ENCODE measurements at regions not wholly inside any gene's neighbourhood (a gene's known extent, or its start where the extent isn't known, plus 50 kb on each side); places are given as distances from the start of the nearest gene placed in this dataset.

DNA sequence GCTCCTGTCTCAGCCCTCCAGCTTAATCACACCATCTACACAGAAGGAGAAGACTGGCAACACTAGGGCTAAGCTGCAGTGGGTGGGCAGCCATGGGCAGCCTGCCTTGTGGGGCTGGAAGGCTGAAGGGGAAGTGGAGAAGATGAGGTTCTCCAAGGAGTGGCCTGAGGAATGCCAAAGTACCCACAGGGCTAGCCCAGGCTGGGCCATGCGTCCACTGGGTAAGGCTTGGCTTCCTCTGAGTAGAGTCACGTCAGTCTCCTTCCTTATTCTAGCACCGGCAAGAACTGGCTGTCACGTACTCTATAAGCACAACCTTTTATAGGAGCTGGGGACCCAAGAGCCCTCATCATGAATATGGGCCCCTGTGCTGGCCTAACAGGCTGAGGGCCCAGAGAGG, 110.6 kb upstream of the SIRPA start:
- DNase-seq = no peak

DNA sequence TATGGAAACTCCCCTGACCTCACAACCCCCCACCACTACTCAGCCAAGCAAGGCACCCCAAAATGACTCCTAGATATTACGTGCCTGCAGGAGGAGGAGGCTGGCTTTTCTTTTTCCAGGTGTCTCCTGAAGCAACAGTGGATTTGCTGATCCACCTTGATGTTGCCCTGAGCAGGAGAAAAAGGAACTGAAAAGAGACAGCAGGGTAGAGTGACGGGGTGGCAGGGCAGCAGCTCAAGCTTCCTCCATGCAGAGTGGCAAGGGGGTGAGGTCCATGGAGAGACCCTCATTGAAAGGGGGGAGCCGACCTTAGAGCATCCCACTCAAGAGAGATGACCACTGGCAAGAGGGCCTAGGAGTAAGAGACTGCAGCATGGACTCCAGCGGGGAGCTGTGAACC, 112.0 kb upstream of the SIRPA start:
- DNase-seq = no peak

DNA sequence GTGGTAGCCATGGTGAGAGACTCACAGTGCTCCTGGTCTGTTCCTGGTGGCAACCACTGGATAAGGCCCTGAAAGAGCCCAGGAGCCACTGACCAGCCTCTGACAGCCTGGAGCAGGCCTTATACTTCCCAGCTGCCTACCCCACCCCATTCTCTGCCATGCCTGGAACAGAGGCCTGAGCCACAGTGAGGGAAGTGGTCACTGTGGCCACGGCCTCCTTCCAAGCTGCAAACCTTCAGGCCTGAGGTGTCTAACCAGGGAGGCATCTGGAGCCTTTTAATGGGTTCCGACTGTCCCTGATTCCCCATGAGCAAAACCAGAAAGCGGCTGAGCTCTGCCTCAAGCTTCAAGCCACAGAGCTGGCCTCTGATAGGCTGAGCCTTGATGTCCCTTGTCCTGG, 113.0 kb upstream of the SIRPA start:
- DNase-seq = no peak

DNA sequence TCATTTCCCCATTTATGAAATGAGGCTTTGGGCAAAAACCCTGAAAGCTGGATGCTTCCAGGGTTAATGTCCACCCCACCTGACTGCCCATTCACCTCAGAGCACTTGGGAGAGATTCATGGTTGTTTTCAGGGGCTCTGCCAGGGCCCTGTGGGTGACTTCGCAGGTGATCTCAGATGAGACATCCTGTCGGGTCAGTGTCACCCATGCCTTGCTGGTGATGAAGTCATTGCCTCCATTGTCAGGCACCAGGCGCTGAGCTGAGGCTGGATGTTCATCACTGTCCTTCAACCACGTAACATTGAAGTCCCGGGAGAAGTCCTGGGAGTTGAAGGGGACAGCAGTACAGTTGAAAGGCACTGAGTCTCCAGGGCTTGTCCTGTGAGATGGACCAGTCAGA, 115.6 kb upstream of the SIRPA start:
- no peak for DNase-seq

GRCh38 chr20:1778338-1778737, 116.9 kb upstream of the SIRPA start:
- DNase-seq = no peak

- no peak for DNase-seq
These were observed 117.8 kb upstream of the SIRPA start for GRCh38 chr20:1777476-1777820.

DNA sequence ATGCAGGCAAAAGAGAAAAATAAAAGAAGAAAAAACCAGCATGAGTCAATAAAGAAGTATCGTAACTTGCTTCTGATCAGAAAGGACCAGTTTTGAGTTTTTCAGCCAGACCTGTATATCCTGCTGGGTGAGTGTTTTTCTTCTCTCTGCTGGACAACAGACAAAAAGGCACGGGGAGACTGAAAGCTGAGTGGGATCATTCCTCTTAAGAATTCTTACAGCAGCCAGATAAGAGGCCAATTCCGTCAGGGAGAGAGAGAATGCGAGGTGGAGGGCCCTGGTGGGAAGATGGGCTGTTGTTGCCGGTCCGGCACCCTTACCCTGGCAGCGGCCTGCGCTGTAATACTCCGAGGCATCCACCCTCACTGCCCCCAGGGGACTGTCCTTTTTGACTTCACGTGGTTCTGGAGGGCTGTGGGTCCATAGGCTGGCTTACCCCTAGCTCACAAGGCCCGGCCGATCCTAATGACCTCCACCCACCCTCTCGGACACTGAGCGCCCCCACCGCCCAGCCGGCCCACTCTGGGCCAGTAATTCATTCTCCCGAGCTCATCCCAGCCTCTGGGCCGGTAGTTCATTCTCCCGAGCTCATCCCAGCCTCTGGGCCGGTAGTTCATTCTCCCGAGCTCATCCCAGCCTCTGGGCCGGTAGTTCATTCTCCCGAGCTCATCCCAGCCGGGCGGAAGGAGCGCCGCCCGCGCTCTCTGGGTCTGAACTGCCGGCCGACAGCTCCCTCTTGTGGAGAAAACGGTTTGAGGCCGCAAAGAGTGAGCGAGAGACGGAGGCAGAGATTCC, 118.3 kb upstream of the SIRPA start:
- DNase-seq = peak; percentile 70

GRCh38 chr20:1775117-1775516, 117.5 kb upstream of the SIRPG start:
- no peak for DNase-seq

DNA sequence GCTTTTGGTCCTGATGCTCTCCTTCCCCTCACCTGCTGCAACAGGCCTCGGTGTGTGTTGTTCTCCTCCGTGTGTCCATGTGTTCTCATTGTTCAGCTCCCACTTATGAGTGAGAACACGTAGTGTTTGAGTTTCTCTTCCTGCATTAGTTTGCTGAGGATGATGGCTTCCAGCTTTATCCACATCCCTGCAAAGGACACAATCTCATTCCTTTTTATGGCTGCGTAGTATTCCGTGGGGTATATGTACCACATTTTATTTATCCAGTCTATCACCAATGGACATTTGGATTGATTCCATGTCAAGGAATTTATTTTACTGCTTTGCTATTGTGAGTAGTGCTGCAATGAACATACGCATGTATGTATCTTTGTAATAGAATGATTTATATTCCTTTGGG, 116.9 kb upstream of the SIRPG start:
- no peak for DNase-seq

GRCh38 chr20:1773816-1774215, 116.2 kb upstream of the SIRPG start:
- no peak for DNase-seq

DNA sequence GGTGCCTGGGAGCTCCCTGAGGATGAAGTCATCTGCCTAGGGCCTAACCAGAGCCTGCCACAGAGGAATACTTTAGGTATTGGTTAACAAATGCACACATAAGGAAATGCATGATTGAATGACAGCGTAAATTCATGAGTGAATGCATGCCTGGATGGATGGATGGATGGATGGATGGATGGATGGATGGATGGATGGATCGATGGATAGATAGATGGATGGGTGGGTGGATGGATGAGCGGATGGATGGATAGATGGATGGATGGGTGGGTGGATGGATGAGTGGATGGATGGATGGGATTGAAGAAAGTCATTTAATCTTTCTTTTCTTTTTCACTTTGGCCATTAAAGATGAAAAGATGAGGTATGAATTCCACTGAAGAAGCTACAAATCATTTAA, 111.9 kb upstream of the SIRPG start:
- no peak for DNase-seq

GRCh38 chr20:1766731-1767130, 109.2 kb upstream of the SIRPG start:
- DNase-seq = no peak

DNA sequence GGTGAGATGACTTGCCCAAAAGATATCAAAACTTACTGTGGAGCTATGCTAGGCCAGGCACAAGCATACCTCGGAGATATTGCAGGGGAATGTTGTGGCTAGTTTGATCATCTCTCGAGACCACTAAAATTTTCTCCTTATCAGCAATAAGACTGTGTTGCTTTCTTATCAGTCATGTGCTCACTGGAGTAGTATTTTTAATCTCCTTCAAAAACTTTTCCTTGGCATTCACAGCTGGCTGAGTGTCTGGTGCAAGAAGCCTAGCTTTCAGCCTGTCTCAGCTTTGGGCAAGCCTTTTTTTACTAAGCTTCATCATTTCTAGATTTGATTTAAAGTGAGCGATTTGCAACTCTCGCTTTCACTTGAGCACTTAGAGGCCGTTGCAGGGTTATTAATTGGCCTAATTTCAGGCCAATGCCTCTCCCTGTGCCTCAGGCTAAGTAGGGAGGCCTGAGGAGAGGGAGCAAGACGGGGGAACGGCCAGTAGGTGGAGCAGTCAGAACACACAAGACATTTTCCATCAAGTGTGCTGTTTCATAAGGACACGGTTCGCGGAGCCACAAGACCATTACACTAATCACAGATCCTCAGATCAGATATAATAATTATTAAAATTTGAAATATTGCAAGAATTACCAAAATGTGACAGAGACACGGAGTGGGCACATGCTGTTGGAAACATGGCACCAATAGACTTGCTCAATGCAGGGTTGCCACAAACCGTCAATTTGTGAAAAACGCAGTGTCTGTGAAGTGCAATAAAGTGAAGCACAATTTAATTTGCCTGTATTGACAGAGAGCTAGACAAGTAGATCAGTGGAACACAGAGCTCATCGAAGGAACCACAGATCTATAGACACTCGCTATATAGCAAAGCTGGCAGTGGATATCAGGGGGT, 106.8 kb upstream of the SIRPG start:
- DNase-seq = peak; percentile 77

DNA sequence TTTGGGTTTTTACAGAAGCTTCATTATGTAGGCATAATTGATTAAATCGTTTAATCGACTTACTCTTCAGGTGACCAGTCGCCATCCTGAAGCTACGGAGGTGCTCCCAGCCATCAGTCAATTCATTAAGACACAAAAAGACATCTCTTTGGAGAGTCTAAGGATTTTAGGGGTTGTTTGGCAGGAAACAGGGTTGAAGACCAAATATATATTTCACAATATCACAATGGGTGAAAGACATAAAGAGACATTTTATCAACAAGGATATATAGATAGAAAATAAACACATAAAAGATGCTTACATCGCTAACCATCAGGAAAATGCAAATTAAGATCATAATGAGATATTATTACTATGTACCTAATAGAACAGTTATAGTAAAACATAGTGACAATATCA, 104.0 kb upstream of the SIRPG start:
- DNase-seq = no peak

DNA sequence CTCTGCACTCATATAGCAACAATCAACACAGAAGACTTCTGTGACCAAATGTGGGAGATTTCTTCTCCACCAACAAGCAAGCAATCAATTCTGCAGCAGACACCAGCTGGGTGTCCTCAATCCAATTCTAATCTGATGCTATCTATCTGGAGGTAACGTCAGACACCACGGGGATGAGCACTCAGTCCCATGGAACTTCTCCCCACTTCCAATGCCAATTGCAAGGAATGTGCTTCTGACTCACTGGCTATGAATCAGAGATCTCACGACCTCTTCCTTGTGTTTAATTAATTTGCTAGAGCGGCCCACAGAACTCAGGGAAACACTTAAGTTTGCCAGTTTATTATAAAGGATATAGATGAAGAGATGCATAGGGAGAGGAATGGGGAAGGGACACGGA, 103.5 kb upstream of the SIRPG start:
- DNase-seq = no peak

DNA sequence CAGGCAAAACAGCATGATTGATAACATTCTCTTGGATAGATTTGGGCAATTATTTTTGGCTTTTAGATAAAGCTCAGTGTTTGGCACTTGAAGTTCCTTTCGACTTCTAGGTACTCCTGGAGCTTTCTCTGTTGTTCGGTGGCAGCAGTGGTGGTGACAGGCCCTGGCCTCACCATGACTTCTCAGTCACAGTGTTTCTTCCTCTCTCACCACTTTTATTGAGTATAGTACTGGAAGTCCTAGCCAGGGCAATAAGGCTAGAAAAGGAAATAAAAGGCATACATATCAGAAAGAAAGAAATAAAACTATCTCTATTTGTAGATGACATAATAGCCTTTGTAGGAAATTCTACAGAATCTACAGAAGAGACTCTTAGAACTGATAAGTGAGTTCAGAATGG, 101.2 kb upstream of the SIRPG start:
- no peak for DNase-seq

- no peak for DNase-seq
These were observed 100.3 kb upstream of the SIRPG start for GRCh38 chr20:1757606-1758512.

DNA sequence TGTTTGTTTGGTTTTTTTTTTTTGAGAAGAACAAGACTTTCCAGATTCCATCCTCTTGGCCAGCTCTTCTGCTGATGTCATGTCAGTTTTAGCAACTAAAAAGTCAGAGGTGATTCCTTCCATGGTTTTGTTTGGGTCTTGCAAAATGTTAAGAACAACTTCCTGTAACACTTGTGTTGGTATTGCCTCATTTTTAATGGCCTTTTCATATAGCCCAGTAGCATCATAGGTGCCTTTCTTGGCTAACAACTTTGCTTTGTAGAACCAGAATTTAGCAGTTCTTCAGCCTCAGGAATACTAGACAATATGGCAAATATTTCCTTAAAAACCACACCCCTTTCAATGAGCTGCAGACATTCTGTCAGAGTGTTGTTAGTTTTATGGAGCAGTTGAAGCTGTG, 99.5 kb upstream of the SIRPG start:
- no peak for DNase-seq

GRCh38 chr20:1754749-1755148, 97.2 kb upstream of the SIRPG start:
- DNase-seq = no peak

DNA sequence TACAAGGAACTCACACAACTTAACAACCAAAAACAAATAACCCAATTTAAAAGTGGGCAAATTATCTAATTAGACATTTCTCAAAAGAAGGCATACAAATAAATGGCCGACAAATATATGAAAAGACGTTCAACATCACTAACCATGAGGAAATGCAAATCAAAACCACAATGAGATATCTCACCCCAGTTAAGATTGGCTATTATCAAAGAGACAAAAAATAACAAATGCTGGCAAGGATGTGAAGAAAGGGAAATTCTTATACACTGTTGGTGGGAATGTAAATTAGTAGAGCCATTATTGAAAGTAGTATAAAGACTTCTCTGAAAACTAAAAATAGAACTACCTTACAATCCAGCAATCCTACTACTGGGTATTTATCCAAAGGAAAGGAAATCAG, 96.7 kb upstream of the SIRPG start:
- DNase-seq = peak; percentile 23

- no peak for DNase-seq
These were observed 94.5 kb upstream of the SIRPG start for GRCh38 chr20:1752045-1752444.

DNA sequence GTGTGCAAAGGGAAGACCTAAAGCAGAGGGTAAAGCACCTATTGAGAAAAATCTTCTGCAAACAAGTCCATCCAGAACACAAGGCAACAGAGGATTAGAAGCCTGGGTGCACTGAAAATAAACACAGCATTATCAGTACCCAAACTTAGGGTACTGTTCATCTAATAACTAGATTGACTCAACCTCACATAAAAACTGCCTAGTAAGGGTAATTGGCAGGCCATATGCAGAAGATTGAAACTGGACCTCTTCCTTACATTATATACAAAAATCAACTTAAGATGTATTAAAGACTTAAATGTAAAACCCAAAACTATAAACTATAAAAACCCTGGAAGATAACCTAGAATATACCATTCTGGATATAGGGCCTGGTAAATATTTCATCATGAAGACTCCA, 91.2 kb upstream of the SIRPG start:
- no peak for DNase-seq

- DNase-seq = no peak
These were observed 90.5 kb upstream of the SIRPG start for GRCh38 chr20:1747953-1748577.
